HG03460 (cell line): ENCODE measurements at regions not wholly inside any gene's neighbourhood (a gene's known extent, or its start where the extent isn't known, plus 50 kb on each side); places are given as distances from the start of the nearest gene placed in this dataset.

Source experiments
- ATAC-seq: cut with Tn5 transposase; IDR thresholded peaks from one replicate; pipeline ENCODE4 v1.9.1; 2021; ENCODE audit not compliant: unreplicated experiment

DNA sequence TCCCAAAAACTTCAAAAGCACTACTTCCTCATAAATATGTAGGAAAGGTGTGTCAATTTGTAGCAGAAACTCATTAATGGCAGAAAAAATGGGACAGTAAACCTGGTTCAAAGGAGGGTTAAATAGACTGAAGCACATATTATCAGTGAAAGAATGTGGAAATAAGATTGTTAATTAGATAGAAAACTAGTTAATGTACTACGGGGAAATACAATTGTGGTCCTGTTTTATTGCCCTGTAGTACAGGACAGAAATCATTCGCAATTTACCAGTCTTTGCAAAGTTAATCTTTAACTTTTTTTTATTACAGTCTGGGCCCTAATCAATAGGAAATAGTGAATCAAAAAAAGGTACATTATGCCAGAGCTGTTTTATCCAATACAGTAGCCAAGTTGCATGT is 82.0 kb upstream of the PAK5 start:
- ATAC-seq, result no peak

- ATAC-seq, result peak; percentile 81
Observed at GRCh38 chr20:9919271-9920014, 80.6 kb upstream of the PAK5 start.

DNA sequence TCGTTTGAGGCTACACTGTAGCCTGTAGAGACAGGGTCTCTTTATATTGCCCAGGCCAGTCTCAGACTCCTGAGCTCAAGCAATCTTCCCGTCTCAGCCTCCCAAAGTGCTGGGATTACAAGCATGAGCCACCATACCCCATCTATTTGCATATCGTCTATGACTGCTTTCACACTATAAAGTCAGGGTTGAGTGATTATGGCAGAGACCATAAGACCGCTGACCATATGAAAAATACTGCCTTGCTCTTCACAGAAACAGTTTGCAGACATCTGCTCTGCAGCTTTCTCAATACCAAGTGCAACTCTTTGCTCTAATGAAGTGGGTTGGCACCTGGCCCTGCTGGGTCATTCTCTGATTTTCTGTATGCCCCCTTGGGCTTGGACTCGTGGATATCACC is 79.5 kb upstream of the PAK5 start:
- ATAC-seq, result no peak

DNA sequence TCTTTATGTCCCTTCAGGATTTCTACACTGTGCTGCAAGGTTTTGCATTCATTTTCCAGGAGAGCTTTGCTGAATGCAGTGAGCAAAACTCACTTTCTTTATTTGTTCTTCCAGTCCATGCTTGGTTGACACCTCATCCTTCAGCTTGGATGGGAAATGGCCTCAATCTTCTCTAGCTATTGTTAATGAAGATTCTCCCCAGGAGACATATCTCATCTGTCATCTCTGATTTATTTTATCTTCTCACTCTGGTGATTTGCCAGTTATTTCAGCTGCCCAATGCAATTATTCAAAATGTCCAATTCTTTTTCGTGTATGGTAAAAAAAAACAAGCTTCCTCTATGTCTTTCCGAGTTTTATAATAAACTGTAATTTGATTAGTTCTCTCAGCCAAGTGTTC is 77.9 kb upstream of the PAK5 start:
- ATAC-seq, result no peak

- ATAC-seq, result no peak
Observed at GRCh38 chr20:9912858-9913434, 74.1 kb upstream of the PAK5 start.

DNA sequence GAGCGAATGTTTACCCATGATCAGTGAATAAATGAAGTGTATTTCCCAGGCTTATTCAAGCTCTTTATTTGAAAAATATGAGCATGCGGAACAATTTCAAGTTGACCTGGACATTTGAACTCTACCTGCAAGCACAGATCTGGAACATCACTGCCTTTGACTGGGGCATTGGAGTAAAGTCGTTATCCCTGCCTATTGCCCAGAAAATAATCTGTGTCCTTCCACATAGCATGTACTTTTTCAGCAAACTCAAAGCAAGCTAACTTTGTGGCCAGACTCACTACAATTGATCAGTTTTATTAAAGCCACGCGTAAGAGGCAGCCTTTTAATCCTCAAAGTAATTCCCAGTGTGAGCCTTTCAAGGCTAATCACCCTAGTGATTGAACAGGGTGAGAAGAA is 73.4 kb upstream of the PAK5 start:
- ATAC-seq, result no peak

GRCh38 chr20:9911519-9911918 is 72.6 kb upstream of the PAK5 start:
- ATAC-seq, result no peak

DNA sequence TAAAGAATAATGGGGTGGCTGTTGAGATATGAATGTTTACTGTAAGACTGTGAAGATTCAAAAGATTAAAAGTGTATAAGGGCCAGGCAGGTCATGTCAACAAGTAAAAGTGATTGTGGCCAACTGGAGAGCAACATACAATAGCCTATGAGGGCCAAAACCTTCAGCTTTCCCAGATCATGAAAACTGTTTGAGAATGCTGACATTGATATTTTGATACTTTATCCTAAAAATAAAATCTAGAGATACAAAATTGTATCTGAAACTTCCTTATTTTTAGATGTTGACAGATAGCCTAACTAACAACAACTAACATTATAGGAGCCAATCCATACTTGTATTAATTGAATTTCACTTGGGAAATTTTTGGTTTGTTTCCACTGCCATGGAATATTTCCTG is 70.3 kb upstream of the PAK5 start:
- no peak for ATAC-seq

DNA sequence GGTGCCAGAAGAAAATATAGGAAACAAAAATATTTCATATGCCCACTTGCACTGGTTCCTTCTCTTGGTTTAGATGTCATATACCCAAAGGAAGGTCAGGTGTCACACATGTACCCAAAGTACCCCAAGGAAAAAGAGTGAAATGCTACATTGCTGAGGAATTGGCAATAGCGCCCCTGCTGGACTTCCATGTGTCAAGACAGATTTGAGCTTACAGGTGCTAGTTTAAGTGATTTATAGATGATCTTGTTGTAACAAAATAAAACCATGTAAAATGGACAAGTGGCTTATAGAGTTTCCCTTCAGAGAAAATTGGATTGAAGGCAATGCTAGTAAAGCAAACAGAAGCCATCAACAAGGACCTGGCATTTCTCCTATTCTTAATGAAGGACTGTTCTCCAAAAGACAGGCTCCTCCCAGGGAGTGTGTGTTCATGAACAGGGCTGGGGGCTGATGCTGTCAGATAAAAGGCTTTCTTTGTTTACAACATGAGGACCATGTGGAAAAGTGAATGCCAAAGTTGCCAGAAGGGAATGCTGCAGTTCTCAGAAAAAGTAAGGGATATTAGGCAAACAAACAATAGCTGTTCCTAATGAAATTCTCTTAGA is 64.3 kb upstream of the PAK5 start:
- ATAC-seq, result no peak

- no peak for ATAC-seq
Observed at GRCh38 chr20:9889270-9889981, 50.5 kb upstream of the PAK5 start.
